ENCODE measurements at regions not wholly inside any gene's neighbourhood (a gene's known extent, or its start where the extent isn't known, plus 50 kb on each side); places are given as distances from the start of the nearest gene placed in this dataset.
"Not testable (repeated sequence)": the region's sequence is repeated elsewhere in the genome, so short reads cannot be mapped to it uniquely, and the experiment has no call there.

- no peak overlapping the region for H3K4me3 ChIP-seq (ENCODE audit: extremely low read depth, insufficient read depth, low read length, poor library complexity, severe bottlenecking)
- H3K27ac ChIP-seq (ENCODE audit: low read depth, low read length, severe bottlenecking), result no peak overlapping the region
- H3K4me1 ChIP-seq (ENCODE audit: control insufficient read depth, insufficient read depth, low read length, poor library complexity, severe bottlenecking), result no peaks in the 10 kb centered on the region
- WGBS, 2 experiments (ENCODE audit: insufficient coverage in 2 of 2), result 83 to 85% methylated on average over 4 to 5 of the region's 5 CpGs
- H3K9me3 ChIP-seq (ENCODE audit: control insufficient read depth, low read length), result no peaks in the 10 kb centered on the region
- no peaks in the 10 kb centered on the region for H3K36me3 ChIP-seq (ENCODE audit: control insufficient read depth, insufficient read depth, low read length)
Measured at GRCh38 chr10:124196659-124197058, 103.3 kb upstream of the CHST15 start.

- no peaks in the 10 kb centered on the region for H3K36me3 ChIP-seq (ENCODE audit: control insufficient read depth, insufficient read depth, low read length)
- no peak overlapping the region for H3K27ac ChIP-seq (ENCODE audit: low read depth, low read length, severe bottlenecking)
- 86 to 100% methylated on average over 1 to 2 of the region's 2 CpGs for whole genome bisulfite sequencing, 2 experiments (ENCODE audit: insufficient coverage in 2 of 2)
- H3K4me3 ChIP-seq (ENCODE audit: extremely low read depth, insufficient read depth, low read length, poor library complexity, severe bottlenecking), result no peak overlapping the region
- no peaks in the 10 kb centered on the region for H3K9me3 ChIP-seq (ENCODE audit: control insufficient read depth, low read length)
- no peaks in the 10 kb centered on the region for H3K4me1 ChIP-seq (ENCODE audit: control insufficient read depth, insufficient read depth, low read length, poor library complexity, severe bottlenecking)
Measured at GRCh38 chr10:124194199-124194824, 100.9 kb upstream of the CHST15 start.

- 91 to 94% methylated on average over 7 to 8 of the region's 8 CpGs for WGBS, 2 experiments (ENCODE audit: insufficient coverage in 2 of 2)
Measured at GRCh38 chr10:124193309-124193696, 99.9 kb upstream of the CHST15 start.

GRCh38 chr10:124192664-124193308, 99.4 kb upstream of the CHST15 start:
- 92 to 96% methylated on average over 2 to 3 of the region's 5 CpGs for WGBS, 2 experiments (ENCODE audit: insufficient coverage in 2 of 2)
- not testable (repeated sequence) for H3K9me3 ChIP-seq (ENCODE audit: control insufficient read depth, low read length); H3K4me1 ChIP-seq (ENCODE audit: control insufficient read depth, insufficient read depth, low read length, poor library complexity, severe bottlenecking)

More at GRCh38 chr10:124193309-124193696, 99.9 kb upstream of the CHST15 start:
- Histone ChIP-seq H3K27ac (ENCODE audit: low read depth, low read length, severe bottlenecking) (no peak overlapping the region), H3K36me3 (ENCODE audit: control insufficient read depth, insufficient read depth, low read length) (no peaks in the 10 kb centered on the region), H3K4me3 (ENCODE audit: extremely low read depth, insufficient read depth, low read length, poor library complexity, severe bottlenecking) (no peak overlapping the region), H3K9me3 (ENCODE audit: control insufficient read depth, low read length) (no peaks in the 10 kb centered on the region), H3K4me1 (ENCODE audit: control insufficient read depth, insufficient read depth, low read length, poor library complexity, severe bottlenecking) (no peaks in the 10 kb centered on the region)

DNA sequence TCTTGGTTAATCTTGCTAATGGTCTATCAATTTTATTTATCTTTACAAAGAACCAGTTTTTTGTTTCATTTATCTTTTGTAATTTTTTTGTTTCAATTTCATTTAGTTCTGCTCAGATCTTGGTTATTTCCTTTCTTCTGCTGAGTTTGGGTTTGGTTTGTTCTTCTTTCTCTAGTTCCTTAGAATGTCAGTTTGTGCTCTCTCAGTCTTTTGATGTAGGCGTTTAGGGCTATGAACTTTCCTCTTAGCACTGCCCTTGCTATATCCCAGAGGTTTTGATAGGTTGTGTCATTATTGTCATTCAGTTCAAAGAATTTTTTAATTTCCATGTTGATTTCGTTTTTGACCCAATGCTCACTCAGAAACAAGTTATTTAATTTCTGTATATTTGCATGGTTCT, 97.1 kb upstream of the CHST15 start:
- not testable (repeated sequence) for H3K27ac ChIP-seq (ENCODE audit: low read depth, low read length, severe bottlenecking); H3K9me3 ChIP-seq (ENCODE audit: control insufficient read depth, low read length); H3K36me3 ChIP-seq (ENCODE audit: control insufficient read depth, insufficient read depth, low read length); H3K4me1 ChIP-seq (ENCODE audit: control insufficient read depth, insufficient read depth, low read length, poor library complexity, severe bottlenecking); H3K4me3 ChIP-seq (ENCODE audit: extremely low read depth, insufficient read depth, low read length, poor library complexity, severe bottlenecking)
- no CpG with 5 or more reads among the region's 2 CpGs for WGBS, 2 experiments (ENCODE audit: insufficient coverage in 2 of 2)

More at GRCh38 chr10:124192664-124193308, 99.4 kb upstream of the CHST15 start:
- H3K27ac ChIP-seq (ENCODE audit: low read depth, low read length, severe bottlenecking); H3K4me3 ChIP-seq (ENCODE audit: extremely low read depth, insufficient read depth, low read length, poor library complexity, severe bottlenecking); H3K36me3 ChIP-seq (ENCODE audit: control insufficient read depth, insufficient read depth, low read length): not testable (repeated sequence)

DNA sequence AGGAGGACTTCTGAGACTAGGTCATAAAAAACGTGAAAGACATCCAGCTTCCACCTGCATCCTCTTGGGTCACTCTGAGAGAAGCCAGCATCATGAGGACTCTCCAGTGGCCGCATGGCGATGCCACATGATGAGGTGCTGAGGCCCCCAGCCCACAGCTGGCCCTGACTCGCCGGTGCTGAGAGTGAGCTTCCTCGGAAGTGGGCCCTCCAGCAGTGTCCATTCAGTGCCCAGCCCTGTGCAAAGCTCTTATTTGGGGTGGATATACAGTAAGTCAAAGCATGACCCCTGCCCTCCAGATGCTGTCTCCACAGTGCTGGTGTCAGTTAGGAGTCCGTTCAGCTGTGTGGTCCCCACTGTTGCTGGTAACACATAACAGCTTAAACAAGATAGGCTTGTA, 93.6 kb upstream of the CHST15 start:
- Histone ChIP-seq H3K9me3 (ENCODE audit: control insufficient read depth, low read length) (no peaks in the 10 kb centered on the region), H3K4me3 (ENCODE audit: extremely low read depth, insufficient read depth, low read length, poor library complexity, severe bottlenecking) (no peak overlapping the region), H3K27ac (ENCODE audit: low read depth, low read length, severe bottlenecking) (no peak overlapping the region), H3K36me3 (ENCODE audit: control insufficient read depth, insufficient read depth, low read length) (no peaks in the 10 kb centered on the region), H3K4me1 (ENCODE audit: control insufficient read depth, insufficient read depth, low read length, poor library complexity, severe bottlenecking) (no peaks in the 10 kb centered on the region)
- WGBS, 2 experiments (ENCODE audit: insufficient coverage in 2 of 2), result 82 to 92% methylated on average over 6 to 7 of the region's 7 CpGs

DNA sequence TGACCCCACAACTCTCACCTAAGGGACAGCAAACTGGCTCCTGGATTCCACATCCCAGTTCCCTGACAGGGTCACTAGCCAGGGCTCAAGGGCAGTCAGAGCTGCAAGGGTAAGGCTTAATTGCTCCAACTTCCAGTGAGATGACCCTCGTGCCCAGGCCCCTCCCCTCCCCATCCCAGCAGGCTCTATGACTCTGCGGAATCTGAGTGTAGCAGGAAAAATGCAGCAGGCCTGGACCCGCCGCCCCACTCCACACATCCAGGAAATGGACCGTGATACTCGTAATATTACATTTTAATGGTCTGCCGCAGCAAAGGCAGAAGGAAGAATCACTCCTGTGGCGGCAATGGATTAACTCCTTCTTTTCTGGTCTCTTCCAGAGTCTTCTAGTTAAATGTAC, 91.7 kb upstream of the CHST15 start:
- Histone ChIP-seq H3K9me3 (ENCODE audit: control insufficient read depth, low read length) (no peaks in the 10 kb centered on the region), H3K4me1 (ENCODE audit: control insufficient read depth, insufficient read depth, low read length, poor library complexity, severe bottlenecking) (no peaks in the 10 kb centered on the region), H3K36me3 (ENCODE audit: control insufficient read depth, insufficient read depth, low read length) (no peaks in the 10 kb centered on the region), H3K27ac (ENCODE audit: low read depth, low read length, severe bottlenecking) (no peak overlapping the region), H3K4me3 (ENCODE audit: extremely low read depth, insufficient read depth, low read length, poor library complexity, severe bottlenecking) (no peak overlapping the region)
- WGBS, 2 experiments (ENCODE audit: insufficient coverage in 2 of 2), result 93 to 96% methylated on average over 6 to 7 of the region's 8 CpGs

DNA sequence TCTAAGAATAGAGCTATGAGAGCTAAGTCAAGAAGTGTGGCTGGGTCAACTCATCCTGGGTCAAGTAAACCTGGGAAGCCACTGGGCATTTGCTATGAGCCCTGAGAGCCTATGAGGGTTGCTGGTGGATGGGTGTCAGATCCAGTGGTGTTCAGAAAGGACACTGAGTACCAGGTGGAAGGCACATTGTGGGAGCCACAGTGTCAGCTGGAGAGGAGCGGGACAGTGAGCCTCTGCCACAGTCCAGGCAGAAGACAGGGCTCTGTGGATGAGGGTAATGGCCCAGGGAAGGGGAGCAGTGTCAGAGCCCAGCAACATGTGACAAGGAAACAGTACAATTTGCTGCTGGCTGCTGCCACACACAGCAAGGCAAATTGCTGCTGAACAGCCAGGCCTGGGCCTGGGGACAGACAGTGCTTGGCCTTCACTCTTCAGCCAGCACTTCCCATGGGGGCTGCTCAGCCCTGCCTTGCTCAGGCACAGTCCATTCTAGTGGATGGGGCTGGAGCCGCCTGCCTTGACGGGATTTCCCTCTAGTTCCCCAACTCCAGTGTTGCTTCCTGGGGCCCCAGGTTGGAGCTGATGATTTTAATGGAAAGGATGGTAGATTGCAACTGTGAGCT, 90.9 kb upstream of the CHST15 start:
- no peaks in the 10 kb centered on the region for H3K9me3 ChIP-seq (ENCODE audit: control insufficient read depth, low read length)
- H3K36me3 ChIP-seq (ENCODE audit: control insufficient read depth, insufficient read depth, low read length), result no peaks in the 10 kb centered on the region
- WGBS, 2 experiments (ENCODE audit: insufficient coverage in 2 of 2), result 67 to 91% methylated on average over 1 of the region's 3 CpGs
- H3K27ac ChIP-seq (ENCODE audit: low read depth, low read length, severe bottlenecking), result no peak overlapping the region
- no peaks in the 10 kb centered on the region for H3K4me1 ChIP-seq (ENCODE audit: control insufficient read depth, insufficient read depth, low read length, poor library complexity, severe bottlenecking)
- no peak overlapping the region for H3K4me3 ChIP-seq (ENCODE audit: extremely low read depth, insufficient read depth, low read length, poor library complexity, severe bottlenecking)

- Histone ChIP-seq H3K27ac (ENCODE audit: low read depth, low read length, severe bottlenecking) (no peak overlapping the region), H3K9me3 (ENCODE audit: control insufficient read depth, low read length) (no peaks in the 10 kb centered on the region), H3K4me3 (ENCODE audit: extremely low read depth, insufficient read depth, low read length, poor library complexity, severe bottlenecking) (no peak overlapping the region), H3K4me1 (ENCODE audit: control insufficient read depth, insufficient read depth, low read length, poor library complexity, severe bottlenecking) (no peaks in the 10 kb centered on the region), H3K36me3 (ENCODE audit: control insufficient read depth, insufficient read depth, low read length) (no peaks in the 10 kb centered on the region)
- WGBS, 2 experiments (ENCODE audit: insufficient coverage in 2 of 2), result 90 to 93% methylated on average over 5 of the region's 7 CpGs
Measured at GRCh38 chr10:124183617-124184016, 90.2 kb upstream of the CHST15 start.

DNA sequence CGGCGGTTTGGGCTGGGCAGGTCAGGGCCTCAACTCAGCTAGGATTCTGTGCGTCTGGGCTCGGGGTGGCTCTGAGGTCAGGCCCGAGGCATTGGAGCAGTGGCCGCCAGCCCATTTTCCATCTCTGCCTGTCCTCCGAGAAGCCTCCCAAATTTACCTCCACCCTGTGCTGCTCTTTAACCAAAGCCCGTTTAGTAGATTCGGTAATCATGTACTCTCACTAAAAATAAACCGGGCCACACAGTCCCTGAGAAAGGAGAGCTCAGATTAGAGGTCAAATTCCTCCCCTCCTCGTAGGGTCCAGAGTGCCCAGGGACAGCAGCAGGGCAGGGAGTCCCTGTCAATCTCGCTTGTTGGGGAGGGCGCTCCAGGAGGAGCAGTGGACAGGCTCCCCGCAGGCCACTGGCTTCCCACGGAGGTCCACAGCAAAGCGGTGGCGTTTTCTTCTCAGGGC, 88.7 kb upstream of the CHST15 start:
- Histone ChIP-seq H3K36me3 (ENCODE audit: control insufficient read depth, insufficient read depth, low read length) (no peaks in the 10 kb centered on the region), H3K9me3 (ENCODE audit: control insufficient read depth, low read length) (no peaks in the 10 kb centered on the region), H3K4me1 (ENCODE audit: control insufficient read depth, insufficient read depth, low read length, poor library complexity, severe bottlenecking) (no peaks in the 10 kb centered on the region), H3K4me3 (ENCODE audit: extremely low read depth, insufficient read depth, low read length, poor library complexity, severe bottlenecking) (no peak overlapping the region), H3K27ac (ENCODE audit: low read depth, low read length, severe bottlenecking) (no peak overlapping the region)
- WGBS, 2 experiments (ENCODE audit: insufficient coverage in 2 of 2), result 89 to 92% methylated on average over 15 to 17 of the region's 17 CpGs

GRCh38 chr10:124181656-124182055, 88.3 kb upstream of the CHST15 start:
- no peaks in the 10 kb centered on the region for H3K36me3 ChIP-seq (ENCODE audit: control insufficient read depth, insufficient read depth, low read length)
- H3K4me3 ChIP-seq (ENCODE audit: extremely low read depth, insufficient read depth, low read length, poor library complexity, severe bottlenecking), result no peak overlapping the region
- no peaks in the 10 kb centered on the region for H3K9me3 ChIP-seq (ENCODE audit: control insufficient read depth, low read length)
- H3K4me1 ChIP-seq (ENCODE audit: control insufficient read depth, insufficient read depth, low read length, poor library complexity, severe bottlenecking), result no peaks in the 10 kb centered on the region
- 93 to 96% methylated on average over 6 to 8 of the region's 8 CpGs for WGBS, 2 experiments (ENCODE audit: insufficient coverage in 2 of 2)
- H3K27ac ChIP-seq (ENCODE audit: low read depth, low read length, severe bottlenecking), result no peak overlapping the region

Measured in mesodermal cell (in vitro differentiated cells).